ENCODE measurements at regions not wholly inside any gene's neighbourhood (a gene's known extent, or its start where the extent isn't known, plus 50 kb on each side); places are given as distances from the start of the nearest gene placed in this dataset.

DNA sequence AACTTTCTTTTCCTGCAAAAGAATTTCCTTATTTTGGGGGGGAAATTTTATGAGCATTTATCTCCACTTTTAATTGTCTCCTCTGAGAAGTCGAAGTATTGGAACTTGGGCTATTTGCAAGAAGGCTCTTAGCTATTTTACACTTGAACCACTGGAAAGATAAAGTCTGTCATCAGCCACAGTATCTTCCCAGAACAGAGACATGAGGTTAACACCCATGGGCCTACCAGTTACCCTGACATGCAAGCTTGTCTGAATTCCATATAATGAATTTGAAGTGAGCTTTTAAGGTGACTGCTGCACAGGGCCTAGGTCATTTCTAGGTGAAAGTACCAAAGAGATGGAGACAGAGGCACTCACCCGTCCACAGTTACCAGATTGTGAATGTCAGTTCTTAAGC lies 193.1 kb downstream of the SIM1 start:
- intact Hi-C loops (cut with micrococcal nuclease; ENCODE audit: unreplicated experiment): no loop called here
- CTCF ChIA-PET: interaction anchor here (0.8 kb wide), 1 partner anchor 270 kb away, joined by 3 read pairs; no protein-coding TSS in a partner anchor
- no peak overlapping the region for H3K27ac ChIP-seq (ENCODE audit: control insufficient read depth, insufficient read depth)
- no peak overlapping the region for H3K9ac ChIP-seq (ENCODE audit: control insufficient read depth, insufficient read depth, low read length)
- 38% methylated on average over 2 of the region's 2 CpGs for WGBS (ENCODE audit: insufficient coverage, insufficient replicate concordance, low lambda C conversion rate, missing lambda C conversion rate)
- TF ChIP-seq EP300 (IDR thresholded peaks at IDR 0.05; ENCODE audit: borderline replicate concordance in 1 of 2, control insufficient read depth in 1 of 2, low read depth in 2 of 2, low read length in 2 of 2) (no peak), SMAD5 (IDR thresholded peaks at IDR 0.05; ENCODE audit: low read depth) (no peak), POLR2AphosphoS5 (IDR thresholded peaks at IDR 0.05; ENCODE audit: low read length) (no peak), ZNF384 (IDR thresholded peaks at IDR 0.05; ENCODE audit: borderline replicate concordance, low read depth, low read length) (no peak), EED (IDR thresholded peaks at IDR 0.05; ENCODE audit: low read depth) (no peak), ZZZ3 (IDR thresholded peaks at IDR 0.05; ENCODE audit: control insufficient read depth, insufficient read length, low read depth) (no peak), BACH1 (IDR thresholded peaks at IDR 0.05; ENCODE audit: borderline replicate concordance) (no peak)
- TF ChIP-seq, protein P1, sequence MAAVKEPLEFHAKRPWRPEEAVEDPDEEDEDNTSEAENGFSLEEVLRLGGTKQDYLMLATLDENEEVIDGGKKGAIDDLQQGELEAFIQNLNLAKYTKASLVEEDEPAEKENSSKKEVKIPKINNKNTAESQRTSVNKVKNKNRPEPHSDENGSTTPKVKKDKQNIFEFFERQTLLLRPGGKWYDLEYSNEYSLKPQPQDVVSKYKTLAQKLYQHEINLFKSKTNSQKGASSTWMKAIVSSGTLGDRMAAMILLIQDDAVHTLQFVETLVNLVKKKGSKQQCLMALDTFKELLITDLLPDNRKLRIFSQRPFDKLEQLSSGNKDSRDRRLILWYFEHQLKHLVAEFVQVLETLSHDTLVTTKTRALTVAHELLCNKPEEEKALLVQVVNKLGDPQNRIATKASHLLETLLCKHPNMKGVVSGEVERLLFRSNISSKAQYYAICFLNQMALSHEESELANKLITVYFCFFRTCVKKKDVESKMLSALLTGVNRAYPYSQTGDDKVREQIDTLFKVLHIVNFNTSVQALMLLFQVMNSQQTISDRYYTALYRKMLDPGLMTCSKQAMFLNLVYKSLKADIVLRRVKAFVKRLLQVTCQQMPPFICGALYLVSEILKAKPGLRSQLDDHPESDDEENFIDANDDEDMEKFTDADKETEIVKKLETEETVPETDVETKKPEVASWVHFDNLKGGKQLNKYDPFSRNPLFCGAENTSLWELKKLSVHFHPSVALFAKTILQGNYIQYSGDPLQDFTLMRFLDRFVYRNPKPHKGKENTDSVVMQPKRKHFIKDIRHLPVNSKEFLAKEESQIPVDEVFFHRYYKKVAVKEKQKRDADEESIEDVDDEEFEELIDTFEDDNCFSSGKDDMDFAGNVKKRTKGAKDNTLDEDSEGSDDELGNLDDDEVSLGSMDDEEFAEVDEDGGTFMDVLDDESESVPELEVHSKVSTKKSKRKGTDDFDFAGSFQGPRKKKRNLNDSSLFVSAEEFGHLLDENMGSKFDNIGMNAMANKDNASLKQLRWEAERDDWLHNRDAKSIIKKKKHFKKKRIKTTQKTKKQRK (IDR thresholded peaks at IDR 0.05; ENCODE audit: low read depth, low read length): no peak
- H2AFZ ChIP-seq (ENCODE audit: control insufficient read depth, low read depth, low read length): no peak overlapping the region
- no peak for FAIRE-seq
- POLR2A ChIA-PET: no interaction called here
- SMC1A ChIA-PET (ENCODE audit: uncharacterized antibody, unreplicated experiment): interaction anchor here (0.5 kb wide), 1 partner anchor 403 kb away, joined by 3 read pairs; no protein-coding TSS in a partner anchor
- no peaks in the 10 kb centered on the region for H4K20me1 ChIP-seq (ENCODE audit: control insufficient read depth, insufficient read depth)
- H3K4me2 ChIP-seq (ENCODE audit: control insufficient read depth, insufficient read depth): no peak overlapping the region
- H3K4me1 ChIP-seq (ENCODE audit: control insufficient read depth, insufficient read depth, low read length): no peaks in the 10 kb centered on the region
- ATAC-seq: no peak
- RAD21 ChIA-PET (ENCODE audit: unreplicated experiment): no interaction called here
- no peaks in the 10 kb centered on the region for H3K36me3 ChIP-seq (ENCODE audit: control insufficient read depth in 2 of 2, insufficient read depth in 2 of 2, low read length in 1 of 2)
- peaks cover 0 to 5% of the 10 kb centered on the region in 2 experiments; a peak in 1 of 4 replicates for H3K27me3 ChIP-seq (replicated peaks in 1 of 2; ENCODE audit: control insufficient read depth in 2 of 2, insufficient read depth in 2 of 2, low read length in 1 of 2)
- H3K9me3 ChIP-seq (replicated peaks; ENCODE audit: control insufficient read depth, insufficient read depth, low read length): no peaks in the 10 kb centered on the region
- no peak for DNase-seq (ENCODE audit: low read depth, low spot score)
- H3K79me2 ChIP-seq (ENCODE audit: control insufficient read depth, insufficient read depth, low read length): no peaks in the 10 kb centered on the region
- no peak overlapping the region for H3K4me3 ChIP-seq
- in situ Hi-C loops (cut with MboI): no loop called here
- BruUV-seq (replicated peaks): no TSS peak

All from GM12878 (cell line).